ENCODE measurements at regions not wholly inside any gene's neighbourhood (a gene's known extent, or its start where the extent isn't known, plus 50 kb on each side); places are given as distances from the start of the nearest gene placed in this dataset.

GRCh38 chr13:50677687-50678463 lies 165.6 kb downstream of the DLEU7 start:
- no peak overlapping the region for H2BK120ac ChIP-seq (ENCODE audit: low read depth, low read length, poor library complexity, severe bottlenecking)
- H3K27ac Mint-ChIP-seq: no peak overlapping the region
- no peak overlapping the region for H3K23ac ChIP-seq (ENCODE audit: insufficient read length, low read depth, low read length)
- TF ChIP-seq CTCF (conservative IDR thresholded peaks at IDR 0.05): no peak
- no peak overlapping the region for H4K8ac ChIP-seq (replicated peaks; ENCODE audit: insufficient read length, low read depth, low read length)
- no peak overlapping the region for H4K91ac ChIP-seq (ENCODE audit: insufficient read length, low read depth, low read length)
- H3K14ac ChIP-seq (ENCODE audit: insufficient read depth, low read length): no peak overlapping the region
- no peak overlapping the region for H2AK5ac ChIP-seq (ENCODE audit: insufficient read length, low read length)
- 0 out of 7 replicates have a peak, but pooled peaks cover 0 to 4% (median 4%) of the 10 kb centered on the region in 3 experiments for H3K36me3 Mint-ChIP-seq (ENCODE audit: insufficient read depth in 1 of 3, low read depth in 3 of 3)
- no peak overlapping the region for H4K5ac ChIP-seq (ENCODE audit: insufficient read length, low read depth, low read length)
- no peaks in the 10 kb centered on the region for H3K79me2 ChIP-seq (ENCODE audit: insufficient read depth, low read length)
- no peak overlapping the region for H2BK15ac ChIP-seq (ENCODE audit: low read depth, low read length)
- H3K56ac ChIP-seq (ENCODE audit: insufficient read length, low read depth, low read length): no peak overlapping the region
- H3K4me2 ChIP-seq (ENCODE audit: insufficient read depth, insufficient read length, low read length): no peak overlapping the region
- H3K9me3 ChIP-seq (ENCODE audit: control insufficient read depth, low read depth, low read length): no peaks in the 10 kb centered on the region
- no peak overlapping the region for H2AFZ ChIP-seq (ENCODE audit: low read length)
- H3K18ac ChIP-seq (ENCODE audit: insufficient read length, low read depth, low read length): no peak overlapping the region
- H3K4ac ChIP-seq (ENCODE audit: low read depth, low read length): no peak overlapping the region
- no peak overlapping the region for H2BK5ac ChIP-seq (ENCODE audit: insufficient read length, low read length)
- H3K4me1 ChIP-seq (ENCODE audit: insufficient read depth, low read length): no peaks in the 10 kb centered on the region
- no CpG with 5 or more reads among the region's 10 CpGs for WGBS (ENCODE audit: extremely low coverage, insufficient read length, low lambda C conversion rate)
- H3K9me3 Mint-ChIP-seq: peaks cover 3 to 4% of the 10 kb centered on the region in 2 experiments; a peak in 1 of 5 replicates
- H2BK12ac ChIP-seq (ENCODE audit: insufficient read length, low read depth, low read length): no peak overlapping the region
- H4K20me1 ChIP-seq (ENCODE audit: control insufficient read depth, insufficient read depth, insufficient read length): no peaks in the 10 kb centered on the region
- no peaks in the 10 kb centered on the region for H3K23me2 ChIP-seq (ENCODE audit: insufficient read length, low read depth, low read length, poor library complexity, severe bottlenecking)
- H3K27ac ChIP-seq (ENCODE audit: insufficient read length, low read depth, low read length): no peak overlapping the region
- H2BK20ac ChIP-seq (ENCODE audit: low read depth, low read length, poor library complexity, severe bottlenecking): no peak overlapping the region
- H3K27me3 ChIP-seq (ENCODE audit: insufficient read depth, low read length): no peaks in the 10 kb centered on the region
- no peak for DNase-seq
- no peak overlapping the region for H3K4me3 Mint-ChIP-seq
- no peak overlapping the region for H3K9ac ChIP-seq (ENCODE audit: extremely low read depth, insufficient read length, low read length)
- no peaks in the 10 kb centered on the region for H3K27me3 Mint-ChIP-seq (ENCODE audit: low read depth)
- no peaks in the 10 kb centered on the region for H3K79me1 ChIP-seq (ENCODE audit: insufficient read depth, low read depth, low read length, poor library complexity, severe bottlenecking)
- no peak overlapping the region for H3T11ph ChIP-seq (ENCODE audit: low read length)
- peaks cover 4 to 12% of the 10 kb centered on the region in 2 experiments for H3K4me1 Mint-ChIP-seq

Measured in H9 (cell line).